GM04503 (cell line): ENCODE measurements at regions not wholly inside any gene's neighbourhood (a gene's known extent, or its start where the extent isn't known, plus 50 kb on each side); places are given as distances from the start of the nearest gene placed in this dataset.
A peak's percentile ranks its signal among the peaks of the same experiment; 100 is the strongest.

Experiments
- DNase-seq: peaks from one replicate; pipeline ENCODE4 v3.0.0-alpha.2; 2012; ENCODE audit warnings: low read depth

GRCh38 chrX:45400027-45400779 lies 199.5 kb upstream of the DIPK2B start:
- DNase-seq, result peak; percentile 54

- peak; percentile 23 for DNase-seq
Observed at GRCh38 chrX:45385757-45386156, 185.1 kb upstream of the DIPK2B start.

- no peak for DNase-seq
Observed at GRCh38 chrX:45381841-45382240, 181.2 kb upstream of the DIPK2B start.

GRCh38 chrX:45381366-45381765 lies 180.7 kb upstream of the DIPK2B start:
- no peak for DNase-seq

- no peak for DNase-seq
Observed at GRCh38 chrX:45379236-45379635, 178.6 kb upstream of the DIPK2B start.

GRCh38 chrX:45372151-45372550 lies 171.5 kb upstream of the DIPK2B start:
- DNase-seq, result no peak

GRCh38 chrX:45368705-45369104 lies 168.0 kb upstream of the DIPK2B start:
- no peak for DNase-seq

- no peak for DNase-seq
Observed at GRCh38 chrX:45363596-45363995, 162.9 kb upstream of the DIPK2B start.

- no peak for DNase-seq
Observed at GRCh38 chrX:45360571-45360970, 159.9 kb upstream of the DIPK2B start.

GRCh38 chrX:45358392-45358791 lies 157.7 kb upstream of the DIPK2B start:
- DNase-seq, result no peak

- no peak for DNase-seq
Observed at GRCh38 chrX:45353456-45353855, 152.8 kb upstream of the DIPK2B start.

GRCh38 chrX:45352611-45353010 lies 151.9 kb upstream of the DIPK2B start:
- DNase-seq, result no peak

GRCh38 chrX:45351478-45351877 lies 150.8 kb upstream of the DIPK2B start:
- peak; percentile 66 for DNase-seq

- DNase-seq, result no peak
Observed at GRCh38 chrX:45348296-45348695, 147.6 kb upstream of the DIPK2B start.

- peak; percentile 74 for DNase-seq
Observed at GRCh38 chrX:45347877-45348276, 147.2 kb upstream of the DIPK2B start.

GRCh38 chrX:45344594-45344993 lies 143.9 kb upstream of the DIPK2B start:
- DNase-seq, result peak; percentile 75

- DNase-seq, result no peak
Observed at GRCh38 chrX:45329217-45329616, 128.5 kb upstream of the DIPK2B start.

GRCh38 chrX:45324941-45325340 lies 124.3 kb upstream of the DIPK2B start:
- no peak for DNase-seq

- DNase-seq, result no peak
Observed at GRCh38 chrX:45323387-45323786, 122.7 kb upstream of the DIPK2B start.

GRCh38 chrX:45322820-45323219 lies 122.1 kb upstream of the DIPK2B start:
- DNase-seq, result no peak

GRCh38 chrX:45322382-45322781 lies 121.7 kb upstream of the DIPK2B start:
- DNase-seq, result peak; percentile 69

- no peak for DNase-seq
Observed at GRCh38 chrX:45320191-45320590, 119.5 kb upstream of the DIPK2B start.

GRCh38 chrX:45309801-45310200 lies 109.1 kb upstream of the DIPK2B start:
- DNase-seq, result no peak

GRCh38 chrX:45309096-45309495 lies 108.4 kb upstream of the DIPK2B start:
- no peak for DNase-seq
